SW 1271 (cell line): ENCODE measurements at regions not wholly inside any gene's neighbourhood (a gene's known extent, or its start where the extent isn't known, plus 50 kb on each side); places are given as distances from the start of the nearest gene placed in this dataset.

Experiments used
- DNase-seq, 2 experiments: peaks; one replicate each; lab custom pipeline; 2025; lab: John Stamatoyannopoulos, UW

- no peak for DNase-seq
Measured at GRCh38 chr1:234988155-234988517, 140.5 kb downstream of the TOMM20 start.

GRCh38 chr1:234987415-234988154 lies 141.1 kb downstream of the TOMM20 start:
- peak in 1 of 2 experiments; percentile 66 for DNase-seq

GRCh38 chr1:234986750-234987414 lies 141.8 kb downstream of the TOMM20 start:
- DNase-seq, result no peak

GRCh38 chr1:234985516-234986294 lies 142.9 kb downstream of the TOMM20 start:
- no peak for DNase-seq

- DNase-seq, result no peak
Measured at GRCh38 chr1:234985007-234985370, 143.6 kb downstream of the TOMM20 start.

GRCh38 chr1:234983564-234984238 lies 144.9 kb downstream of the TOMM20 start:
- DNase-seq, result no peak

- DNase-seq, result no peak
Measured at GRCh38 chr1:234981758-234982157, 146.9 kb downstream of the TOMM20 start.

- peak; percentile 77 to 91 for DNase-seq
Measured at GRCh38 chr1:234980645-234981396, 147.8 kb downstream of the TOMM20 start.

- no peak for DNase-seq
Measured at GRCh38 chr1:234980291-234980644, 148.4 kb downstream of the TOMM20 start.

GRCh38 chr1:234979296-234980279 lies 149.0 kb downstream of the TOMM20 start:
- no peak for DNase-seq

- DNase-seq, result peak in 1 of 2 experiments; percentile 16
Measured at GRCh38 chr1:234978397-234979295, 150.0 kb downstream of the TOMM20 start.

GRCh38 chr1:234977875-234978396 lies 150.7 kb downstream of the TOMM20 start:
- DNase-seq, result no peak

GRCh38 chr1:234976861-234977680 lies 151.6 kb downstream of the TOMM20 start:
- no peak for DNase-seq

GRCh38 chr1:234975941-234976860 lies 152.4 kb downstream of the TOMM20 start:
- DNase-seq, result no peak

- DNase-seq, result peak in 1 of 2 experiments; percentile 8
Measured at GRCh38 chr1:234975122-234975940, 153.3 kb downstream of the TOMM20 start.
